IMR-90 (cell line): ENCODE measurements at regions not wholly inside any gene's neighbourhood (a gene's known extent, or its start where the extent isn't known, plus 50 kb on each side); places are given as distances from the start of the nearest gene placed in this dataset.

Experiments
- ATAC-seq: fragments of 200-7000 bp; cut with Tn5 transposase; 2 replicates; pipeline ENCODE4 v1.9.1; 2020; ENCODE audit warnings: low read depth, mild to moderate bottlenecking, moderate library complexity
- BruUV-seq: library from RNA; stranded (reverse); fragments of 400-500 nt; replicated peaks from 2 replicates; lab custom pipeline; 2021; lab: Mats Ljungman, UMichigan
- CTCF ChIA-PET: fragments of 300-600 bp; formaldehyde crosslinking; extraction: SDS; loops from one replicate; lab custom pipeline; 2021; ENCODE audit warnings: antibody characterized with exemption; lab: Yijun Ruan, JAX
- POLR2A ChIA-PET: fragments of 300-600 bp; sonication (Branson Sonifier 250); formaldehyde crosslinking; loops from one replicate; lab custom pipeline; 2022; ENCODE audit warnings: antibody characterized with exemption; ENCODE audit not compliant: unreplicated experiment; lab: Charles Lee
- DNase-seq: peaks from one replicate; pipeline ENCODE4 v3.0.0; 2013
- H2AFZ ChIP-seq: replicated peaks from 2 replicates; pipeline ENCODE3; 2013; ENCODE audit warnings: low read length, mild to moderate bottlenecking; ENCODE audit not compliant: poor library complexity
- H2AK5ac ChIP-seq: 2 replicates; pipeline ENCODE4 v1.6.1; 2013; ENCODE audit warnings: low read depth, low read length, inconsistent platforms
- H2AK9ac ChIP-seq: replicated peaks from 2 replicates; pipeline ENCODE3; 2013; ENCODE audit warnings: mild to moderate bottlenecking, low read depth, low read length, moderate library complexity; ENCODE audit not compliant: poor library complexity
- H2BK120ac ChIP-seq: 2 replicates; pipeline ENCODE4 v1.6.1; 2013; ENCODE audit warnings: low read depth, low read length, inconsistent platforms
- H2BK15ac ChIP-seq: 3 replicates; pipeline ENCODE4 v1.6.1; 2013; ENCODE audit warnings: low read depth, low read length, inconsistent platforms
- H2BK20ac ChIP-seq: 2 replicates; pipeline ENCODE4 v1.6.1; 2013; ENCODE audit warnings: low read depth, mild to moderate bottlenecking, inconsistent platforms, low read length, moderate library complexity
- H2BK5ac ChIP-seq: 2 replicates; pipeline ENCODE4 v1.6.1; 2013; ENCODE audit warnings: mild to moderate bottlenecking, low read depth, low read length, inconsistent platforms; ENCODE audit not compliant: poor library complexity, severe bottlenecking
- H3K14ac ChIP-seq: replicated peaks from 2 replicates; pipeline ENCODE4 v1.6.1; 2013; ENCODE audit warnings: low read depth, low read length, inconsistent platforms
- H3K18ac ChIP-seq: 2 replicates; pipeline ENCODE4 v1.6.1; 2013; ENCODE audit warnings: low read depth, low read length, control low read depth
- H3K23ac ChIP-seq: 2 replicates; pipeline ENCODE4 v1.6.1; 2013; ENCODE audit warnings: low read depth, low read length, inconsistent platforms
- H3K27ac ChIP-seq: 2 replicates; pipeline ENCODE4 v1.5.1; 2013; ENCODE audit warnings: mild to moderate bottlenecking, control low read depth, low read length; ENCODE audit not compliant: insufficient read depth
- H3K27me3 ChIP-seq: 2 replicates; pipeline ENCODE4 v1.6.1; 2013; ENCODE audit warnings: low read length; ENCODE audit not compliant: control insufficient read depth, insufficient read depth
- H3K36me3 ChIP-seq: 2 replicates; pipeline ENCODE4 v1.6.1; 2013; ENCODE audit warnings: low read length, mixed read lengths; ENCODE audit not compliant: control insufficient read depth, insufficient read depth
- H3K4ac ChIP-seq: 2 replicates; pipeline ENCODE4 v1.6.1; 2013; ENCODE audit warnings: low read depth, low read length, inconsistent platforms
- H3K4me1 ChIP-seq: 2 replicates; pipeline ENCODE4 v1.6.1; 2013; ENCODE audit warnings: low read length, mixed read lengths; ENCODE audit not compliant: control insufficient read depth, insufficient read depth
- H3K4me2 ChIP-seq: 2 replicates; pipeline ENCODE4 v1.6.1; 2013; ENCODE audit warnings: low read depth, mild to moderate bottlenecking, control low read depth, low read length, moderate library complexity
- H3K4me3 ChIP-seq: 2 replicates; pipeline ENCODE4 v1.5.1; 2013; ENCODE audit warnings: low read depth, mild to moderate bottlenecking, control low read depth, low read length, moderate library complexity; ENCODE audit not compliant: insufficient read depth
- H3K56ac ChIP-seq: 2 replicates; pipeline ENCODE4 v1.6.1; 2013; ENCODE audit warnings: low read length, inconsistent platforms; ENCODE audit not compliant: insufficient read depth; ENCODE audit errors: extremely low read depth
- H3K79me1 ChIP-seq, 2 experiments: 2 replicates each; pipeline ENCODE4 v1.6.1; 2013; ENCODE audit warnings: low read length in 2 of 2, inconsistent platforms in 1 of 2, low read depth in 1 of 2
- H3K9ac ChIP-seq: 2 replicates; pipeline ENCODE4 v1.6.1; 2013; ENCODE audit warnings: low read depth, low read length, control low read depth
- H3K9me1 ChIP-seq: 2 replicates; pipeline ENCODE4 v1.6.1; 2013; ENCODE audit warnings: low read length, inconsistent platforms; ENCODE audit not compliant: insufficient read depth
- H3K9me3 ChIP-seq: 2 replicates; pipeline ENCODE4 v1.6.1; 2013; ENCODE audit warnings: low read length; ENCODE audit not compliant: control insufficient read depth, insufficient read depth
- H4K20me1 ChIP-seq: 2 replicates; pipeline ENCODE4 v1.6.1; 2013; ENCODE audit warnings: low read length, inconsistent platforms; ENCODE audit not compliant: insufficient read depth
- H4K5ac ChIP-seq: 2 replicates; pipeline ENCODE4 v1.6.1; 2013; ENCODE audit warnings: mild to moderate bottlenecking, low read depth, low read length, control low read depth
- H4K8ac ChIP-seq, 2 experiments: 2 replicates each; pipeline ENCODE4 v1.6.1; 2013; ENCODE audit warnings: low read depth in 2 of 2, low read length in 2 of 2, control low read depth in 1 of 2, inconsistent platforms in 1 of 2
- H4K91ac ChIP-seq: 2 replicates; pipeline ENCODE4 v1.6.1; 2013; ENCODE audit warnings: low read depth, low read length, inconsistent platforms; ENCODE audit not compliant: insufficient read depth
- FOS ChIP-seq: fragments of 150-350 bp; IDR thresholded peaks from 2 replicates; pipeline ENCODE4 v1.6.1; 2016; ENCODE audit warnings: low read depth, low read length
- WGBS, 2 experiments: methylation state at CpG; one replicate each; pipeline versions ENCODE4 v1.1.5 to v1.1.7; 2013; ENCODE audit warnings: missing lambda C conversion rate in 2 of 2; ENCODE audit not compliant: insufficient read length in 1 of 2; ENCODE audit errors: extremely low coverage in 2 of 2; 5-methylcytosine and 5-hydroxymethylcytosine counted together
- dilution Hi-C: fragments of 300-500 bp; cut with HindIII; formaldehyde crosslinking; loops from one replicate; pipeline ENCODE4 v1.14.3; 2018; ENCODE audit warnings: low sequenced_read_pairs; ENCODE audit not compliant: unreplicated experiment
- in situ Hi-C: fragments of 300-500 bp; cut with MboI; formaldehyde crosslinking; loops from 3 replicates; pipeline ENCODE4 v1.14.3; 2019; ENCODE audit warnings: low sequenced_read_pairs, inconsistent platforms, mixed read lengths
- intact Hi-C: fragments of 100-400 bp; cut with micrococcal nuclease; formaldehyde crosslinking; loops from 2 replicates; pipeline ENCODE4 v1.10.0; 2022

DNA sequence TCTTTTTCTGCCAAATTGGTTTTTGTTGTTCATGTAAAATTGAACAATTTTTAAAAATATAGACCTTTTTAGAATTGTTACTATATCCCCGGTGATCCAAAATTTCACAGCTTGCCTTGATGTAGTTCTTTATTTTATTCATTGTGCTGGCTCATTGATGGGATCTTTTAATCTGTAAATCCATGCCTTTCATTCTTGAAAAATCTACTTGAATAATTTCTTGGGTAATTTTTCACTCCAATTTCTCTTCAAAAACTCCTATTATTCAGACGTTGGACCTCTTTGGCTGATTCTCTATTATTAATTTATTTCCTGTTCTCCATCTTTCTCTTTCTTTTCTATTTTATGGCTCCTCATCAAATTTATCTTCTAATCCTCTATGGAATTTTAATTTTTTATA lies 476.1 kb upstream of the CITED2 start:
- DNase-seq (no peak), ATAC-seq (no peak)
- Histone ChIP-seq H3K56ac (no peak overlapping the region), H2AK5ac (no peak overlapping the region), H3K79me1 (0 out of 4 replicates have a peak, but pooled peaks cover 0 to 3% of the 10 kb centered on the region in 2 experiments), H4K91ac (no peak overlapping the region), H3K4ac (no peak overlapping the region), H2BK120ac (no peak overlapping the region), H4K8ac (no peak overlapping the region), H2AFZ (no peak overlapping the region), H3K4me1 (peaks cover 7% of the 10 kb centered on the region), H3K9me3 (no peaks in the 10 kb centered on the region), H3K4me3 (no peak overlapping the region), H2BK5ac (no peak overlapping the region), H3K4me2 (no peak overlapping the region), H3K14ac (no peak overlapping the region), H4K20me1 (no peaks in the 10 kb centered on the region), H3K36me3 (no peaks in the 10 kb centered on the region), H2AK9ac (no peak overlapping the region), H3K9ac (no peak overlapping the region), H3K23ac (no peak overlapping the region), H2BK15ac (no peak overlapping the region), H3K18ac (no peak overlapping the region), H2BK20ac (no peak overlapping the region), H3K27me3 (no peaks in the 10 kb centered on the region), H4K5ac (no peak overlapping the region), H3K9me1 (peaks cover 3% of the 10 kb centered on the region; the same call in 1 of the 2 replicates), H3K27ac (no peak overlapping the region)
- WGBS, 2 experiments, result no CpG with 5 or more reads among the region's 2 CpGs
- BruUV-seq, result no TSS peak
- CTCF ChIA-PET, result no interaction called here
- intact Hi-C loops, result loop anchor here (5.0 to 10.0 kb wide), 2 partner anchors 93 to 256 kb away; no protein-coding TSS in a partner anchor
- POLR2A ChIA-PET, result interaction anchor here (0.9 kb wide), 1 partner anchor 476 kb away, joined by 3 read pairs; the partner anchor contains the start of gene CITED2
- in situ Hi-C loops, result no loop called here
- no peak for TF ChIP-seq FOS
- dilution Hi-C loops, result no loop called here
